Right atrium auricular region (tissue), 2 donors: ENCODE measurements at regions not wholly inside any gene's neighbourhood (a gene's known extent, or its start where the extent isn't known, plus 50 kb on each side); places are given as distances from the start of the nearest gene placed in this dataset.

Experiments
- DNase-seq: peaks from one replicate; pipeline ENCODE4 v3.0.0-alpha.2; 2019; ENCODE audit warnings: low spot score
- H3K27ac ChIP-seq, 2 donors: fragments of 200-600 bp; sonication (generic); 1 replicate in 1 of 2; 2 replicates in 1 of 2; pipeline ENCODE4 v1.5.1; 2016 to 2019
- H3K27me3 ChIP-seq, 2 donors: fragments of 200-600 bp; sonication (generic); one replicate each; pipeline versions ENCODE4 v1.5.1 to v1.6.0; 2017 to 2019
- H3K36me3 ChIP-seq: fragments of 200-600 bp; sonication (generic); one replicate; pipeline ENCODE4 v1.5.1; 2016
- H3K4me1 ChIP-seq, 2 donors: fragments of 200-600 bp; sonication (generic); one replicate each; pipeline versions ENCODE4 v1.5.1 to v1.6.0; 2017 to 2019
- H3K4me3 ChIP-seq, 2 donors: fragments of 200-600 bp; sonication (generic); 1 replicate in 1 of 2; 2 replicates in 1 of 2; pipeline ENCODE4 v1.5.1; 2017 to 2019; ENCODE audit warnings: mild to moderate bottlenecking in 1 of 2, moderate library complexity in 1 of 2
- H3K9me3 ChIP-seq, 2 donors: fragments of 200-600 bp; sonication (generic); one replicate each; pipeline ENCODE4 v1.5.1; 2019
- TF ChIP-seq, protein P1 (sequence below), 2 donors: fragments of 200-600 bp; sonication (generic); IDR thresholded peaks; one replicate each; pipeline ENCODE4 v1.5.1; 2019; ENCODE audit warnings: antibody characterized with exemption in 2 of 2

DNA sequence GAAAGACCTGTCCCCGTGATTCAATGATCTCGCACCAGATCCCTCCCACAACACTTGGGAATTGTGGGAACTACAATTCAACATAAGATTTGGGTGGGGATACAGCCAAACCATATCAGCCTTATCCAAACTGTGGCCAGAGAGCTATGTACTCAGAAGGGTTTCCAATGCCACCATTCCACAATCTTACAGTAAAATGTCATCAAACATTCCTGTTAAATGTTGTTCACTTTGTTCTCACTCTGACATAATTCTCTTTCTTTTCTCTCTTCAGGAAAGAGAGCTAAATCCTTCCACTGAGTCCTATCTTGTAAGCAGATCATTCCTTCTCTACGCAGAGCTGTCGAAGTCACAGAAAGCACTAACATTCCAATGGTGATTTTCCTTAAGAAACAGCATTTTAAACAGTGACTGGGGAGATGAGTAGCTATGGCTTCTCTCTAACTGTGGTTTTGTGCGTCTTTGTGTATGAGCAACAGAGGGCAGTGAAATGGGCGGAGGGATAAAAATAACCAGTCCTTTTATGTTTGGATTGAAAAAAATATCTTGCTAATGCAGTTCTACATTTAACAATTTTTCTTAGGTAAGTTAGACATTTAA, 684.7 kb downstream of the EPHA4 start:
- TF ChIP-seq, protein P1, sequence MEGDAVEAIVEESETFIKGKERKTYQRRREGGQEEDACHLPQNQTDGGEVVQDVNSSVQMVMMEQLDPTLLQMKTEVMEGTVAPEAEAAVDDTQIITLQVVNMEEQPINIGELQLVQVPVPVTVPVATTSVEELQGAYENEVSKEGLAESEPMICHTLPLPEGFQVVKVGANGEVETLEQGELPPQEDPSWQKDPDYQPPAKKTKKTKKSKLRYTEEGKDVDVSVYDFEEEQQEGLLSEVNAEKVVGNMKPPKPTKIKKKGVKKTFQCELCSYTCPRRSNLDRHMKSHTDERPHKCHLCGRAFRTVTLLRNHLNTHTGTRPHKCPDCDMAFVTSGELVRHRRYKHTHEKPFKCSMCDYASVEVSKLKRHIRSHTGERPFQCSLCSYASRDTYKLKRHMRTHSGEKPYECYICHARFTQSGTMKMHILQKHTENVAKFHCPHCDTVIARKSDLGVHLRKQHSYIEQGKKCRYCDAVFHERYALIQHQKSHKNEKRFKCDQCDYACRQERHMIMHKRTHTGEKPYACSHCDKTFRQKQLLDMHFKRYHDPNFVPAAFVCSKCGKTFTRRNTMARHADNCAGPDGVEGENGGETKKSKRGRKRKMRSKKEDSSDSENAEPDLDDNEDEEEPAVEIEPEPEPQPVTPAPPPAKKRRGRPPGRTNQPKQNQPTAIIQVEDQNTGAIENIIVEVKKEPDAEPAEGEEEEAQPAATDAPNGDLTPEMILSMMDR (IDR thresholded peaks at IDR 0.05), result no peak
- Histone ChIP-seq H3K9me3 (no peaks in the 10 kb centered on the region), H3K4me1 (peaks cover 0 to 4% of the 10 kb centered on the region in 2 donors), H3K27ac (no peak overlapping the region), H3K36me3 (no peaks in the 10 kb centered on the region), H3K4me3 (no peak overlapping the region), H3K27me3 (no peaks in the 10 kb centered on the region)
- DNase-seq, result no peak

DNA sequence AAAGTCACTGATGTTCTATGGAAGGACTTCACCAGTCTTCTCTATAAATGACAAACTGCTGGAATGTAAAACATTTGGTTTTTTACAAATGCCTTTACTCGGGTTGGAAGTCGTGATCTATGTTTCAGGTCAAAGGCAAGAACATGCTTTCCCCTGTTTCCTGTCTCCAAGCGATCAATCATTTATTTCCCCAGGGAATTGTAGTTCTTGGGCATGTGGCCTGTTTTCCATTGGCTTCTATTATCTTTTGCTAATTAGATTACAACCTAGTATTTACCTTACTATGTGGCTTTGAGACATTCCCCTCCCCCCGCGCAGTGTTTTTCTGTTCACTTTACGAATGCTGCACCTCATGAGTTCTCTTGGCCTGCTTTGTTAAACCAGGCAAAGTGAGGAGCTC, 684.2 kb downstream of the EPHA4 start:
- H3K27me3 ChIP-seq, result no peaks in the 10 kb centered on the region
- TF ChIP-seq, protein P1 (IDR thresholded peaks at IDR 0.05), result no peak
- no peaks in the 10 kb centered on the region for H3K36me3 ChIP-seq
- no peak overlapping the region for H3K27ac ChIP-seq
- DNase-seq, result no peak
- no peak overlapping the region for H3K4me3 ChIP-seq
- H3K9me3 ChIP-seq, result no peaks in the 10 kb centered on the region
- peaks cover 0 to 4% of the 10 kb centered on the region in 2 donors for H3K4me1 ChIP-seq

DNA sequence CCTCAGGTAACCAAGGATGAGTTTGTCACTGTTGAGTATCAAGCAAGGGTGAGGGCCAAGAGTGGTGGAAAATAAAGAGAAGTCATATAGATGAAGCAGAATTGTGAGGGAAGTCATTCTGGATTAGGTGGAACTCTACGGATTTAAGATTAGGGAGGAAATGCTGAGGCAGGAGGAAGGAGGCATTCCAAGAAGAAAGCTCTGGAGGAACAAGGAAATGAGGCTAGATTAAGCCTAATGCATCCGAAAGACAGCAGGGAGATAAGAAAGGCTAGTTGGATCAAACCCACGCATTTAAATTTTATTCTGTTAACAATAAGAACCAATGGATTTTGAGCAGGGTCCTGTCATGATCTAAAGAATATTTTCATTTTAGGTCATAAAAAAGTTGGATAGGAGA, 681.2 kb downstream of the EPHA4 start:
- peaks cover 0 to 11% of the 10 kb centered on the region in 2 donors for H3K4me1 ChIP-seq
- no peaks in the 10 kb centered on the region for H3K27me3 ChIP-seq
- H3K4me3 ChIP-seq, result no peak overlapping the region
- H3K36me3 ChIP-seq, result no peaks in the 10 kb centered on the region
- no peaks in the 10 kb centered on the region for H3K9me3 ChIP-seq
- no peak overlapping the region for H3K27ac ChIP-seq
- TF ChIP-seq, protein P1 (IDR thresholded peaks at IDR 0.05), result no peak
- no peak for DNase-seq

DNA sequence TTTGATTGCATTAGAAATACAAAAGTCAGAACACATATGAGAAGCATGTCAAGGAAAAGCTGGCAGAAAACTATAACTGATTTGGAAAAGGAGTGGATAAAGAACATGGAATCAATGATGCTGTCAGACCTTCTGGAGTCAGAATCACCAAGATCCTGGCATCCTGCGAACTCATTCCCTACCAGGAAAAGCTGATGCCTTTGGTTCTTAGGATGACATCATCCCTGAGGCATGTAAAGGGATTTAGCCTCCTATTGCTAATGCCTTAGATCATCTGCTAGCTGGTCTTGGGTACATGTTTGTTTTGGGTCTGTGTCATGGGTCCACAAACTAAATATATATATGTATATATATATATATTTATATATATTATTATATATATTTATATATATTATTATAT, 680.7 kb downstream of the EPHA4 start:
- Histone ChIP-seq H3K4me1 (peaks cover 0 to 11% of the 10 kb centered on the region in 2 donors), H3K36me3 (no peaks in the 10 kb centered on the region), H3K4me3 (no peak overlapping the region), H3K27ac (no peak overlapping the region), H3K9me3 (no peaks in the 10 kb centered on the region), H3K27me3 (no peaks in the 10 kb centered on the region)
- TF ChIP-seq, protein P1 (IDR thresholded peaks at IDR 0.05), result no peak
- DNase-seq, result no peak

DNA sequence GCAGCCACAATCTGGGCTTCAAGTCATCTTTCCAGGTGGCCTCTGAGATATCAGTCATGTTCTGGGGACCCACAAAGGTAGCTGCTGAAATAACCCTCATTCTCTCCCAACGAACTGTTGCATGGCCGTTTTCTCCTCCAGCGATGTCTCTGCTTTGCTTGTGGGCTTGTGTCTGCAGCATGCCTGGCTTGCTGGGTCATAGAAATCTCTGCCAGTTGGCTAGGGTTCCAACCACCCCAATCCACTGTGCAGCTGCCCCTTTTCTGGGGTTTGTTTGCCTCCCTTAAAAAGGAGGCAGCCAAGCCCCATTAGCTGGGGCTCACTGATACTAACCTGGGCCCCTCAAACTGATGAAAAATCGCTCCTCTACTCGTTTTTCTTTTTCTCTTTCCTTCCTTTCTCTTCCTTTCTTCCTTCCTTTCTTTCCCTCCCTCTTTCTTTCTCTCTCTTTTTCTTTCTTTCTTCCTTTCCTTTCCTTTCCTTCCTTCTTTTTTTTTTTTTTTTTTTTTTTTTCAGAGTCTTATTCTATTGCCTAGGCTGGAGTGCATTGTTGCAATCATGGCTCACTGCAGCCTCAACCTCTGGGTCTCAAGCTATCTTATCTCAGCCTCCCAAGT, 680.0 kb downstream of the EPHA4 start:
- TF ChIP-seq, protein P1 (IDR thresholded peaks at IDR 0.05), result no peak
- Histone ChIP-seq H3K27ac (no peak overlapping the region), H3K9me3 (no peaks in the 10 kb centered on the region), H3K36me3 (no peaks in the 10 kb centered on the region), H3K27me3 (no peaks in the 10 kb centered on the region), H3K4me3 (no peak overlapping the region), H3K4me1 (peaks cover 0 to 11% of the 10 kb centered on the region in 2 donors)
- DNase-seq, result no peak

DNA sequence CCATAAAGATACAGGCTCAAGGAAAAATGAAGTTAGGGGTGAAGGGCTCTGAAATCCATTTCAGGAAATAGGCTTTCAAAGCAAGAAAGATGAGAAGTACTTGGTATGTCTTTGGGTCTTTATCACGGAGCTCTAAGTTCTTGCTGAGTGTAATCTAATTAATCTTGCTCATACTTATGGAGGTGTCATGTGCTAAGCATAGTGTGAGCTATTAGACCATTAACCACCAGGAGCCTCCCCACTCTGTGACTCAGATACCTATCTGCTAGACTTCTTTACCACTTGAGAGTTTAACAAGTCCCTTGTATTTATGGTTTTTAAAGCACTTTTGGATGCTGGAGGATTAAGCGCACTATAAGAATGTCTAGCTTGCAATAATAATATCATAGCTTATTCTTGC, 678.7 kb downstream of the EPHA4 start:
- TF ChIP-seq, protein P1 (IDR thresholded peaks at IDR 0.05), result no peak
- Histone ChIP-seq H3K4me3 (no peak overlapping the region), H3K36me3 (no peaks in the 10 kb centered on the region), H3K9me3 (no peaks in the 10 kb centered on the region), H3K27me3 (no peaks in the 10 kb centered on the region), H3K4me1 (peaks cover 0 to 11% of the 10 kb centered on the region in 2 donors), H3K27ac (no peak overlapping the region)
- no peak for DNase-seq
